Motor neuron (in vitro differentiated cells): ENCODE measurements at regions not wholly inside any gene's neighbourhood (a gene's known extent, or its start where the extent isn't known, plus 50 kb on each side); places are given as distances from the start of the nearest gene placed in this dataset.

Source experiments
- ATAC-seq, 8 experiments: fragments of 200-7000 bp; cut with Tn5 transposase; replicated peaks in 6 of 8; 2 replicates each; pipeline ENCODE4 v1.8.0; 2021; ENCODE audit warnings: mild to moderate bottlenecking in 8 of 8, moderate library complexity in 8 of 8
- H3K27ac ChIP-seq, 2 donors: fragments of 250-450 bp; sonication (Bioruptor Pico); 2 replicates each; pipeline ENCODE4 v1.9.0; 2021; ENCODE audit warnings: antibody characterized with exemption in 2 of 2, mild to moderate bottlenecking in 2 of 2, moderate library complexity in 1 of 2
- H3K4me1 ChIP-seq, 2 donors: fragments of 250-450 bp; sonication (Bioruptor Pico); replicated peaks in 1 of 2; 2 replicates each; pipeline ENCODE4 v1.6.1; 2021; ENCODE audit warnings: antibody characterized with exemption in 2 of 2, mild to moderate bottlenecking in 2 of 2, moderate library complexity in 1 of 2
- H3K4me3 ChIP-seq, 5 donors: fragments of 250-450 bp; sonication (Bioruptor Pico); 2 replicates each; pipeline ENCODE4 v1.9.0; 2021; ENCODE audit warnings: antibody characterized with exemption in 5 of 5, mild to moderate bottlenecking in 5 of 5, moderate library complexity in 4 of 5
- WGBS, 10 experiments: fragments of 450-650 bp; shearing (Covaris generic); methylation state at CpG; one replicate each; pipeline ENCODE4 v1.0.0; 2022; 5-methylcytosine and 5-hydroxymethylcytosine counted together
- in situ Hi-C, 9 experiments: fragments of 400-800 bp; cut with MboI; loops; one replicate each; pipeline ENCODE4 v1.15.0; 2021; ENCODE audit warnings: low sequenced_read_pairs in 9 of 9, low pct_unique_long_range_greater_than_20kb in 2 of 9; ENCODE audit not compliant: unreplicated experiment in 9 of 9

GRCh38 chr5:125710745-125711144 lies 712.5 kb upstream of the GRAMD2B start:
- WGBS, 10 experiments, result 50 to 100% (median 89%) methylated on average over 1 to 2 of the region's 2 CpGs
- no peak overlapping the region for H3K4me3 ChIP-seq
- H3K4me1 ChIP-seq, result peaks cover 0 to 11% of the 10 kb centered on the region in 2 donors
- H3K27ac ChIP-seq, result no peak overlapping the region
- in situ Hi-C loops, result no loop called here
- ATAC-seq, result peak in 4 of 8 experiments; percentile 20 to 95 (median 68)

DNA sequence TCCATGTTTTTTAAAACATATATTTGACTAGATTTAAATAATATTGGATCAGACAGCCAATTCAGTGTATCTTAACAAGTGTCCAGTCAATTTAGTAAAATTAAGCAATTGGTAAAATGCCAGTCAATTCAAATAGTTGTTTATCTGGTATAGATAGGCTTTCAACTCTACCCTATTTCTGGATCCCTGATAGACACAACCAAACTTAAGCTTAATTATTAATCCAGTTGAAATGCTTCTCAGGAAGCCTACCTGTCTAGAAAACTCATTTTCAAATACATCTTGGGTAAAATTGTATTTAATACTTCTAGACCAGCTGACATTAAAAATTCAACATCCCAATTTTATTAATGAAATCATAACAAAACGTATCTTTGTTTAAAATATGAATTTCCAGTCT lies 710.8 kb upstream of the GRAMD2B start:
- in situ Hi-C loops, result no loop called here

GRCh38 chr5:125713109-125713805 lies 710.0 kb upstream of the GRAMD2B start:
- H3K27ac ChIP-seq, result no peak overlapping the region
- peaks cover 0 to 16% of the 10 kb centered on the region in 2 donors for H3K4me1 ChIP-seq
- peak in 1 of 8 experiments; percentile 46 for ATAC-seq
- H3K4me3 ChIP-seq, result no peak overlapping the region
- 47 to 86% (median 67%) methylated on average over 2 to 8 of the region's 8 CpGs for WGBS, 10 experiments
- in situ Hi-C loops, result no loop called here

More for the DNA sequence above, 710.8 kb upstream of the GRAMD2B start:
- no peak overlapping the region for H3K27ac ChIP-seq
- WGBS, 10 experiments, result 0 to 100% (median 88%) methylated on average over 1 of the region's 1 CpG; no CpG with 5 or more reads in 1 of the 10 experiments
- H3K4me3 ChIP-seq, result no peak overlapping the region
- no peak for ATAC-seq
- H3K4me1 ChIP-seq, result peaks cover 0 to 16% of the 10 kb centered on the region in 2 donors

- ATAC-seq, result no peak
- peaks cover 12 to 27% of the 10 kb centered on the region in 2 donors for H3K4me1 ChIP-seq
- 60 to 100% (median 90%) methylated on average over 1 to 2 of the region's 2 CpGs for WGBS, 10 experiments
- in situ Hi-C loops, result no loop called here
- H3K4me3 ChIP-seq, result no peak overlapping the region
- no peak overlapping the region for H3K27ac ChIP-seq
Observed at GRCh38 chr5:125715216-125715615, 708.0 kb upstream of the GRAMD2B start.

DNA sequence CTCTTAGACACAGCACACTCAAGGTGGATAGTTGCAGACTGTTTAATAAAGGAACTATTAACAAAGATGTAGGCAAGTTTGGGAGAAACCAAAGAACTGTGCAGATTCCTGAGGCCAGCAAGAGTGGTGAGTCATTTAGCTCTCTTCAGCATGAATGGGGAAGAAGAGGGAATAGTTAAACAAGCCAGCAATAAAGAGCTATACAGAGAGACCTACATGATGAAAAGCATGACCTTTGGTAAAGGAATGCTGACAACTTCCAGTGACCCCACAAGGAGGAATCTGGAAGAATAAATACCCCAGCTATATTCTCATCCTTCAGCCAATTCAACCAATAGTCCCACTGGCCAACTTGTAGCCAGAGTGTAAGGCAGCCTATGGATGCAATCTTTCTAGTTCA lies 706.0 kb upstream of the GRAMD2B start:
- in situ Hi-C loops, result no loop called here
- Histone ChIP-seq H3K27ac (no peak overlapping the region), H3K4me3 (no peak overlapping the region), H3K4me1 (peaks cover 15 to 34% of the 10 kb centered on the region in 2 donors)
- ATAC-seq, result peak in 2 of 8 experiments; percentile 17 to 20

GRCh38 chr5:125719681-125720347 lies 703.4 kb upstream of the GRAMD2B start:
- WGBS, 10 experiments, result 31 to 88% (median 36%) methylated on average over 1 to 9 of the region's 9 CpGs; no CpG with 5 or more reads in 1 of the 10 experiments
- Histone ChIP-seq H3K27ac (peak overlapping the region; percentile 29 to 46), H3K4me1 (peaks cover 15 to 32% of the 10 kb centered on the region in 2 donors), H3K4me3 (no peak overlapping the region)
- in situ Hi-C loops, result no loop called here
- peak; percentile 33 to 100 (median 94) for ATAC-seq

DNA sequence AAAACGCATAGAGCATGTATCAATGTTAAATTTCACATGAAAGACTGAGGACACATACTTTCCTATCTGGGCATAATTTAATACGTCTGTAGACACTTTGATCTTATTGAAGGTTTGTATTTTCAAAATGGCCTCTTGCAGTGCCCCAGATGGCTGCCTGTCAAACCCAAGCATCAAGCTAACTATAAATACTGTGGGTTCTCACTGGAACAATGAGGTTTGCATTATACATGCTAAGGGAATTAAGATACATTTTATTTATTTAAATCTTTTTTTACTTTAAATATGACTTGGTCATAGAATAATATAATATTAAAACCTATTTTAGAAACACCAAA lies 702.9 kb upstream of the GRAMD2B start:
- peak in 4 of 8 experiments; percentile 4 to 44 (median 41) for ATAC-seq
- H3K4me3 ChIP-seq, result no peak overlapping the region
- H3K4me1 ChIP-seq, result peaks cover 15 to 27% of the 10 kb centered on the region in 2 donors
- in situ Hi-C loops, result no loop called here
- 44 to 80% (median 67%) methylated on average over 1 to 2 of the region's 2 CpGs; no CpG with 5 or more reads in 3 of the 10 experiments for WGBS, 10 experiments
- peak overlapping the region; percentile 29 to 46 for H3K27ac ChIP-seq

- ATAC-seq, result no peak
- Histone ChIP-seq H3K27ac (no peak overlapping the region), H3K4me3 (no peak overlapping the region), H3K4me1 (peaks cover 15 to 23% of the 10 kb centered on the region in 2 donors)
- WGBS, 10 experiments, result 88 to 100% (median 100%) methylated on average over 1 of the region's 1 CpG; no CpG with 5 or more reads in 1 of the 10 experiments
- in situ Hi-C loops, result no loop called here
Observed at GRCh38 chr5:125720721-125721120, 702.5 kb upstream of the GRAMD2B start.

DNA sequence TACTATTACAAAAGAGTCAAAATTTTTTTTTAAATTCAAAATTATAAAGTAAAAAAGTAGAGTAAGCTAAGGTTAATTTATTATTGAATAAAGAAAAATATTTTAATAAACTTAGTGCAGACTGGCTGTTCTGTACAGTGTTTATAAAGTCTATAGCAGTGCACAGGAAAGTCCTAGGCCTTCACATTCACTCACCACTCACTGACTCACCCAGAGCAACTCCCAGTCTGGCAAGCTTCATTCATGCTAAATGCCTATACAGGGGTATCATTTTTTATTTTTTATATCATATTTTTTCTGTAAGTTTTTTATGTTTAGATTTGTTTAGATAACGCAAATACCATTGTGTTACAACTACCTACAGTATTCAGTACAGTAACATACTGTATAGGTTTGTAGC lies 700.7 kb upstream of the GRAMD2B start:
- Histone ChIP-seq H3K27ac (no peak overlapping the region), H3K4me3 (no peak overlapping the region), H3K4me1 (peaks cover 15 to 18% of the 10 kb centered on the region in 2 donors)
- in situ Hi-C loops, result no loop called here
- ATAC-seq, result no peak
- WGBS, 10 experiments, result 57 to 100% (median 80%) methylated on average over 1 of the region's 1 CpG; no CpG with 5 or more reads in 3 of the 10 experiments

DNA sequence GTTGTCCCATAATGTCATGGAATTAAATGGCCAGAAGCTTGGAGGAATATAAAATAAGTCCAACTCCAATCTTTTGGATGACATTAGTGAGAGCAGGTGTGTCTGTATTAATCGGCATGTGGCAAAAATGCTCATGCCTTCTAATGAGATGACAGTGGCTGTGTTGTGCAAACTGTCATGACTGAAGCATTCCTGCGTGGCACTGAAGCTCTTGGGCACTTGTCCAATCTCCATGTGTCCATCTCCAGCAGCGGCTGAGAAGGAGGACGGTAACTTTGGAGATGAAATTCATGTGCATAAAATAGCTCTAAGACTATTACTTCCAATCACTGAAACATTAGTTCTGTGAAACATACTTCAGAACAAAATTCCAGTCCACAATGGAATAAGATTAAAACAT lies 697.5 kb upstream of the GRAMD2B start:
- Histone ChIP-seq H3K4me3 (no peak overlapping the region), H3K27ac (no peak overlapping the region), H3K4me1 (peaks cover 0 to 2% of the 10 kb centered on the region in 2 donors)
- ATAC-seq, result peak in 2 of 8 experiments; percentile 40 to 55
- in situ Hi-C loops, result no loop called here
- 7 to 100% (median 76%) methylated on average over 1 to 4 of the region's 4 CpGs; no CpG with 5 or more reads in 3 of the 10 experiments for WGBS, 10 experiments

DNA sequence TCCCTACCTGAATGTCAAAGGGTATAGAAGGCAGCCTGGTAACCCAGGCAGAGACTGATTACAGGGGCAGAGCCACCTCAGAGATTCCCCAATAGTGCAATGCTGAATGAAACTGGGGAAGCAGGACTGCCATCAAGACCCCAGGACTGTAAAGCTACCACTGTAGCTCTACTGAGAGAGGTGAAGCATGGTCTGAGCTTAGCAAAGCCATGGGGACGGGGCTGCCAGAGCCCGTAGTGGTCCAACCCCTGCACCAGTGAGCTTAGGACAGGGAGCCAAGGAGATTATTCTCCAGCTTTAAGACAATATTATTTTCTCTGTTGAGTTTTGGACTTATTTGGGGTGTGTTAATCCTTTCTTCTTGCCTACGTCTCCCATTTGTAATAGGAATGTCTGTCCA lies 679.3 kb upstream of the GRAMD2B start:
- no peak overlapping the region for H3K27ac ChIP-seq
- in situ Hi-C loops, result no loop called here
- ATAC-seq, result no peak
- H3K4me3 ChIP-seq, result no peak overlapping the region
- WGBS, 10 experiments, result 83 to 100% (median 100%) methylated on average over 1 to 3 of the region's 3 CpGs; no CpG with 5 or more reads in 3 of the 10 experiments
- peaks cover 1 to 3% of the 10 kb centered on the region in 2 donors for H3K4me1 ChIP-seq

GRCh38 chr5:125746917-125747316 lies 676.3 kb upstream of the GRAMD2B start:
- peak in 3 of 8 experiments; percentile 42 to 92 (median 82) for ATAC-seq
- no peak overlapping the region for H3K27ac ChIP-seq
- no peak overlapping the region for H3K4me3 ChIP-seq
- in situ Hi-C loops, result no loop called here
- peaks cover 3 to 26% of the 10 kb centered on the region in 2 donors for H3K4me1 ChIP-seq
- WGBS, 10 experiments, result 0 to 100% (median 89%) methylated on average over 1 of the region's 1 CpG; no CpG with 5 or more reads in 1 of the 10 experiments

- Histone ChIP-seq H3K4me1 (peaks cover 3 to 26% of the 10 kb centered on the region in 2 donors), H3K4me3 (no peak overlapping the region), H3K27ac (no peak overlapping the region)
- in situ Hi-C loops, result no loop called here
- ATAC-seq, result peak in 4 of 8 experiments; percentile 47 to 85 (median 64)
- WGBS, 10 experiments, result 50 to 95% (median 82%) methylated on average over 2 to 3 of the region's 3 CpGs
Observed at GRCh38 chr5:125750147-125750860, 672.9 kb upstream of the GRAMD2B start.
